GM21390 (cell line): ENCODE measurements at regions not wholly inside any gene's neighbourhood (a gene's known extent, or its start where the extent isn't known, plus 50 kb on each side); places are given as distances from the start of the nearest gene placed in this dataset.
"Not testable (repeated sequence)": the region's sequence is repeated elsewhere in the genome, so short reads cannot be mapped to it uniquely, and the experiment has no call there.

Experiments used
- ATAC-seq: cut with Tn5 transposase; IDR thresholded peaks from one replicate; pipeline ENCODE4 v1.9.1; 2021; ENCODE audit not compliant: unreplicated experiment

DNA sequence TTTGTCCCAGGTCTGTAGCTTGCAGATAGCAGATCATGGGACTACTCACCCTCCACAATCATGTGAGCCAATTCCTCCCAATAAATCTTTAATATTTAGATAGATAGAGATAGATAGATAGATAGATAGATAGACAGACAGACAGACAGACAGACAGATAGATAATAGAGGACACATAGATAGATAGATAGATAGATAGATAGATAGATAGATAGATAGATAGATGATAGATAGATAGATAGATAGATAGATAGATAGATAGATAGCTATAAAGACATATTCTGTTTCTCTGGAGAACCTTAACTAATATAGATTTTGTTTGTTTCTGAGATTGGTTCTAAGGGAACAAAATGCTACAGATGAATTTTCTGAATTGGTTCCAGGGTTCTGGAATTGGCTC is 82.3 kb upstream of the PRDX6 start:
- not testable (repeated sequence) for ATAC-seq

DNA sequence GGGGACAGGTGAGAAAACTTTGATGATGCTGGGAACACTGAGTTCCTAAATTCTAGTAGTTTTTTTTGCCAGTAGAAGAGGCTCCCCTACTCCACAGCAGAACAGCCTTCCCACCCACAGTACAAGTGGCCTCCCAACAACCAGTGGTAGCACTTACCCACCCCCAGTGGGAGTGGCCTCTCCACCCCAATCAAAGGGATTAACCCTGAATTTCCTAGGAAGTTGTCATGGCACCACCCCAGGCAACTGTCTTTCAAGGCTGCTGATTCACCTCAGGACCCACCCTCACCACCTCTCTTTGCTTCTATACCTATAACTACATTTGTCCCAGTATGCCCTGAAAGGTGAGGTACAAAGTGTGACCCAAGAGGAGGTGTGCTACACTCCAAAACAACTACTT is 81.4 kb upstream of the PRDX6 start:
- ATAC-seq, result no peak

DNA sequence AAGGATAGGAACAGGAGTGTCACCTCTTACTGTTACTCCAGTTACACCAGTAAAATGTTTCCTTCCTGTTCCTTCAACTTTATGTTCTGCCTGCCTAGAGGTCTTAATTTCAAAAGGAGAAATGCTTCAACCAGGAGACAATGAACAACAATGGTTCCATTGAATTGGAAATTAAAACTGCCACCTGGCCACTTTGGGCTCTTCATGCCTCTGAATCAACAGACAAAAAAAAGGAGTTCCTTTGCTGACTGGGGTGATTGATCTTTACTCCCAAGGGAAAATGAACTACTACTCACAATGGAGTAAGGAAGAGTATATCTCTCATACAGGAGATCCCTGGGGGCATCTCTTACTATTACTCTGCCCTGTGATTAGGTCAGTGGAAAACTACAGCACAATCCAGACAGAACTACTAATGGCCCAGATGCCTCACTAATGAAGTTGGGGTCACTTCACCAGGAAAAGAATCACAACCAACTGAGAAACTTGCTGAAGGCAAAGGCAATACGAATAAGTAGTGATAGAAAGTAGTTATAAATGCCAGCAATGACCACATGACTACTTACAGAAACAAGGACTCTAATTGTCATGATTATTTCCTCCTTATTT is 76.6 kb upstream of the PRDX6 start:
- ATAC-seq, result no peak

DNA sequence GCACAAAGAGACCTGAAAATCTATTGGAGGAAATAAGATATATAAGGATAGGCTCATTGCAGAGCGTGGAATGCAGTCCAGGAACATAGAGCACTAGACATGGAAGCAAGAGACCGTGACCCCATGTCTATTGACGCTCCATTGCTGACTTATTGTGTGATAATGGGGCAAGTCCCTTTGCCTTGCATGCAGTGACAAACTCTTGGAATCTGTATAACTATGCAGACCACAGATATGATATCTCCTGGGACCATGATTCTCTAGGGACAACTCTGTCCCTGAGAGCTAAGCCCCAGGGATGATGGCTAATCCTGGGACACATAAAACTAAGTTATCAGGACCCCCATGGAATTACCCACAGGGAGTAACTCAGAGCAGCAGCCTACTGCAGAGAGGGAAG is 73.1 kb upstream of the PRDX6 start:
- ATAC-seq, result no peak

DNA sequence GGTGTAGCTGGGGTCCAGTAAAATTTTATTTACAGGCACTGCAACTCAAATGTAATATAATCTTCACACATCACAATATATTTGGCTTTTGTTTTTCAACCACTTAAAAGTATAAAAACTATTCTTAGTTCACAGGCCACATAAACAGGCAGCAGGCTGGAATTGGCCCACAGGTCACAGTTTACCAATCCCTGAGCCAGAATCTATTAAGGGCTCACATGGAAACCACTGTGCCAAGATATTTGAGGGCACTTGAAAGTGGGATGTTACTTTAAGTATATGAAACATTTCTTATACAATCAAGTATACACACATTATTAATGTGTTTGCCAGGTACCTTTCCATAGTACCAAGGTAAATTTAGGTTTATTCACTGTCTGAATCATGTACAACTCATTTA is 71.9 kb upstream of the PRDX6 start:
- ATAC-seq, result no peak

DNA sequence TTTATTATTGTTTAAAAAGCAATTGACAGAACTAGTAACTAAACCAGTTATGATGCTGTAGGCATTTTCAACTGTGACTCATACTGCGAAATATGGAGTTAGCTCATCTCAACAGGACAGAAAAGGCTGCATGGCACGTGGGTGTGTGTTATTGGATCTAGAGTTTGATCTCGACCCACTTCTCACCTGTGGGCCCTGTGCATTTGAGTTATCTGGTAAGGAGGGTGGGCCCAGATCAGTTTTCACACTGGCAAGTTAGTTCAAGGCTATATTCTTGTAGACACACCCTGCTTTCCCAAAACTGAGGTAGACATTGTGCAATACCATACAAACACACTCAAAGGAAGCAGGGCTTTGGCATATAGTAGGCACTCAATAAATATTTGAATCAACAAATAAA is 71.3 kb upstream of the PRDX6 start:
- ATAC-seq, result no peak

DNA sequence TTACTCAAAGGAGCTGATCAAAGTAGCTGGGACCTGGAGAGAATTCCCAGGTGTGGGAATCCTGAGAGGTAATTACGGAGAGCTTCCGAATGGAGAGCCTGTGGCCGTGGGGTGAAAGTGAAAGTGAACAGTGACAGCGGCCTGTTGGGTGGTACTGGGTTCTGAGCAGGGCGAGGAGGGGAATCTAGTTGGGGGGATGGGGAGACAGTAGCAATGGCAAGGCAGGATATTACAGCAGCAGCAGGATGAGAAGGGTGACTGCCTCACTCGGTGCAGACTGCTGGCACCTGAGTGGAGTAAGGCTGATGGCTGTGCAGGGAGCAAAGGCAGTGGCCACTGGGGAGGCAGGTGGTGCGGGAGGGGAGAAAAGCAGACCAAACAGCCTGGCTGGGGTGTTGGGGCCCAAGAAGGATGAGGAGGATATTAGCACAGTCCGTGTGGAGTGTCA is 70.3 kb upstream of the PRDX6 start:
- ATAC-seq, result no peak

DNA sequence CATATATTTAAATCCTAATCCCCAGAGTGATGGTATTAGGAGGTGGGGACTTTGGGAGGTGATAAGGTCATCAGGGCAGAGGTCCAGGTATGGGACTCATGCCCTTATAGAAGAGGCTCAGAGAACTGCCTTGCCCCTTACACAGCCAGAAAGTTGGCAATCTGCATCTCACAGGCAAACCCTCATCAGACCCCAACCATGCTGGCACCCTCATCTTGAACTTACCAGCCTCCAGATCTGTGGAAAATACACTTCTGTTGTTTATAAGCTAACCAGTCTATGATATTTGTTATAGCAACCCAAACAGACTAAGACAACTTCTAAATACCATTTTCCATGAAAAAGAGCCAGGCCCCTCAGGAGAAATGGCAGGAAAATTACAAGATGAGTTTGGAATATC is 69.3 kb upstream of the PRDX6 start:
- no peak for ATAC-seq

DNA sequence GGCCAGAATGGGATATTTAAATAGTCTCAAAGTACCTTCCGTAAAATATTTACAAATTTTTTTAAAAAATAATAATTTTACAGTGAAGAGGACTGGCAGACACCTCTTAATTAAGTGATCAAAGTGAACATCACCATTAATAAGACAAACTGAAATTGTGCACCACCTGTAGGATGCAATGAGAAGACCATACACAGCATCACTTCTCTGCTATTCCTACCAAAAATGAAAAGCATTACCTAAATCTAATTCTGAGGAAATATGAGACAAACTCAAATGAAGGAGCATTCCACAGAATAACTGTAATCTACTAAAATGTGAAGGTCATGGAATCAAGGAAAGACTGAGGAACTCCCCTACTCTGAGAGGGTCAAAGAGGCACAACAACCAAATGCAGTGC is 68.2 kb upstream of the PRDX6 start:
- no peak for ATAC-seq

DNA sequence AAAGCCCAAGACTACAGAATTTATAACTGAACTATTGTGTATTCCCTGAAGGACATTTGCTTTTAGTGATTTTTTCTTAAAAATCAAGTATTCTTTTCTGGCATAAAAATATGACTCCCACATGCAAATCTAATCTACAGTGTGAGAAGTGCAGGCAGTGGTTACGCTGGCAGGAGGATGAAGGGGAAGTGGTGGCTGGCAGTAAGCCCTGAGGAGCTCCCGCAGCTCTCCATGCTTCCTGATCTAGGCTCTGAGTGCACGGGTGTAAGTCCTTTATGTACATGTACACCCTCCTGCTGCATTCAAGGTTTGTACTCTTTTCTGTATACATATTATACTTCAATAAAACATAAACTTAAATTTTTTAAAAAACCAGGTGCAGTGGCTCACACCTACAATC is 67.5 kb upstream of the PRDX6 start:
- ATAC-seq, result no peak

DNA sequence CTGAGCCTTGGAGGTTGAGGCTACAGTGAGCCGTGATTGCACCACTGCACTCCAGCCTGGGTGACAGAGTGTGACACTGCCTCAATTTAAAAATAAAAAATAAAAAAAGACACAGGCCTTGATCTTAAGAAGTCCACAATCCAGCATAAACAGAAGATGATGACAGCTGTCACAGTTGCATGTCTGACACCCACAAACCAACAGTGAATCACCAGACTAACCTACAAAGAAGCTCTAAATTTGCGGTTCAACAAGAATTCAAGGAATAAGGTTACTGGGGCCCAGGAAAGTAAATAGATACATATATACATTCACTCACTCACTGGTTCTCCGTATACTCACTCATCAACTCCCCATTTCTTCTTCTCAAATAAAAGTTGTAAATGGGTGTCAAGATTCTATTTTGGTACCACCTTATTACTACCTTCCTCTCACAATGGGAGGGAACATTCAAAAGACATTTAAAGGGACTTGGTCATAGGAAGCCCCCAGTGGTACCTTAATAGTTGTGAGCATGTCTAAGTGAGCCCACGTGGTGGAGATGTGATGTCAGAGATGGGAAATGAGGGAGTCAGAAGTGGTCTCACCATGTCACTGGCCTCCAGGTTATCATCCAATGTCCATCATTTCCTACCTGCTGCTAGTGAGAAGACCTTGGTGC is 66.9 kb upstream of the PRDX6 start:
- ATAC-seq, result peak; percentile 0

DNA sequence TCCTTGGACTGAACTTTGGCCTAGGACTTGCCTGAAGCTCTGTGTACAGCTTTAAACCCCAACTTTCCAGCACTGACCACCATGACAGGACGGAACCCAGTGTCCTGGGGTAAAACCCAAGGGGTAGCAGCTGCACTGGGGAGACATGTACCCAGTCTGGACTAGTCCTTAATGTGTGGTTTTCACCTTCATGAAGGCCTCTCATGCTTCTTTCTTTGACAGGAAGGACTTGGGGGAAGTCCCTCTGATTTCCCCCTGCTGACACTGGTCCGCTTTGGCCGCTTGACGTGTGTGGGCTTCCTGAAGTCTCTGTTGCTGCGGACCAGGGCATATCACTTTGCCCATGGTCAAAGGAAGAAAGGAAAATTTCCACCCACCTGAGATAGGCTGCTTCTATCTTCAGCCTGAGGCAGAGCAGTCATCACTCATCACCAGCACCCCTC is 66.3 kb upstream of the PRDX6 start:
- peak; percentile 40 for ATAC-seq

DNA sequence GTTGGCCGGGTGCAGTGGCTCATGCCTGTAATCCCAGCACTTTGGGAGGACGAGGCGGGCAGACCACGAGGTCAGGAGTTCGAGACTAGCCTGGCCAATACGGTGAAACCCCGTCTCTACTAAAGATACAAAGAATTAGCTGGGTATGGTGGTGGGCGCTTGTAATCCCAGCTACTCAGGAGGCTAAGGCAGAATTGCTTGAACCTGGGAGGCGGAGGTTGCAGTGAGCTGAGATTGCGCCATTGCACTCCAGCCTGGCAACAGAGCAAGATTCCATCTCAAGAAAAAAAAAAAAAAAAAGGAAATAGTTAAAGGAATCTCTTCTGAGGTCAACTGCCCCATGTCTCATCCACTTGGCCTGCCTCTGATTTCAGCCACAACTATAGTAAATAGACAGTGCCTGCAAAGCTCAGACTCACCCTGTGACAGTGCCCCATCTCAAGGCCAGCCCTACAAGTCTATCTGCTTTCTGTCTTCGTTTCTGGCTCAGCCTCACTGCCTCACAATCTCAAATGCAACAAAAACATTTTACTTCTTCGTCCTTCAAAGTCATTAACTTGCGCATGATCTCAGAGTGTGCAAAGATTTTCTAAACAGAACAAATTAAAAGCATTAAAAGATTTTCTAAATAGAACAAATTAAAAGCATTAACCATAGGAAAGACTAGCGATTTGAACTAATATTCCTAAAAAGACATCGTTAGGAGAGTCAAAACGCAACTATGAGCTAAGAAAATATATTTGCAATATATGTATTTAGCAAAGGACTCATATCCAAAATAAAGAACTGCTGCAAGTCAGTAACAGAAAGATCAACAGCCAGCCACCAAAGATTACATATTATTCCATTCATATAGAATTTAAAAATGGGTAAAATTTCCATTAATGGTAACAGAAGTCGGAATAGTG is 65.0 kb upstream of the PRDX6 start:
- ATAC-seq, result no peak

DNA sequence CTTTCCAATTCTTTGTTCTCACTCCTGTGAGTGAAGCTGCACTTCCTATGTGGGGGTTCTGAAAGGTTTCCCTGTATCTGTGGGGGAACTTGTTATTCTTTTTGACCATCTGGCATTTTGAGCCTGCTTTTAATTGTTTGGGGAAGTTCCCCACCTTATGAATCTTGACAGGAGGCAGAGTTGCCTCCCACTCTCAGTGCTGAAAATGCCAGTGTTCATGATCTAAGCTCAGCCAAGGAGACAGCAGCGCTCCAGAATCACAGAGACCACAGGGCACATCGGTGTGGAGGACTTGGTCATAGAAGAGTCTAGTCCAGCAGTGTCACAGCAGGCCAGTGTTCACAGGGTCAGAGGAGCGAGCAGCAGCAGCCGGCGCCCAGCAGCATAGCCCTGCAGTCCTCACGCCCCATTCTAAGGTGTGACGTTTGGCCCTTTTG is 63.8 kb upstream of the PRDX6 start:
- ATAC-seq, result no peak

DNA sequence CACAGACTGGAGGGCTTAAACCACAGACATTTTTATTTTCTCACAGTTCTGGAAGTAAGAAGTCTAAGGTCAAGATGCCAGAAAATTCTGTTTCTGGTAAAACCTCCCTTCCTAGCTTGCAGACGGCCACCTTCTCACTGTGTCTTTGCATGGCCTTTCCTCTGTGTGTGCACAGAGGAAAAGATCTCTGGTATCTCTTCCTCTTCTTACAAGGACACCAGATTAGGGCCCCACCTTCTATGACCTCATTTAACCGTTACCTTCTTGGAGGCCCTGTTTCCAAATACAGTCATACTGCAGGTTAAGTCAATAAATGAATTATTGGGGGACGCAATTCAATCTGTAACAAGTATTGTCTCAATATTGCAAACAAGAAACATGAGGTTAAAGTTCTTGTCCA is 63.0 kb upstream of the PRDX6 start:
- ATAC-seq, result peak; percentile 47

DNA sequence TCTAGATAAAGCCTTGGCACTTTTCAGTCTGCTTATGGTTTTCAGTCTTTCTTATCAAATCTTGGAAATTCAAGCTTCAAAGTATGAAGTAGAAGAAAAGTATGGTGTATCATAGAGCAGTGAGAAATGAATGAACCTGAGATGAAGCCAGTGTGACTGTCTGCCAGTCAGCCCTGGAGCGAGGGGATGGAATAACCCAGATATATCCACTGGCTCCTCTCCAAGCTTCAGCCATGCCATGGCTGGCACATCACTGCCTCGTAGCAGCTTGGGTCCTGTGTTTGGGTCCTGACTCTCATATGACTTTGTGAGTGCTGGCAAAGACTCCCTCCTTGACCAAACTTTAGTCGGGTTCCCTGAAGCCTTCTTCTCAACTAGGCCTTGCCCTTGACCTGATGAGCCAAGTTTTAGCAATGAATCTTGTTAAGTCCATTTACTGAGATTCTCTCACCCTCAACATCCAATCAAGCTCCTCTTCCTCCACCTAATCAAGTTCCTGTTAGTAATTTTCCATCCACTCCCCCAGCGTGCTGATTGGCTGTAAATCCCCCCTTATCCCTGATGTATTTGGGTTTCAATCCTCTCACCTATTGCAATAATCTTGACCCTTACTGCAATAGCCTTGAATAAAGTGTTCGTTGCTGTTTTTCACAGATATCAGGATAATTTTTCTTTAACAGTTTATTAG is 62.5 kb upstream of the PRDX6 start:
- no peak for ATAC-seq

DNA sequence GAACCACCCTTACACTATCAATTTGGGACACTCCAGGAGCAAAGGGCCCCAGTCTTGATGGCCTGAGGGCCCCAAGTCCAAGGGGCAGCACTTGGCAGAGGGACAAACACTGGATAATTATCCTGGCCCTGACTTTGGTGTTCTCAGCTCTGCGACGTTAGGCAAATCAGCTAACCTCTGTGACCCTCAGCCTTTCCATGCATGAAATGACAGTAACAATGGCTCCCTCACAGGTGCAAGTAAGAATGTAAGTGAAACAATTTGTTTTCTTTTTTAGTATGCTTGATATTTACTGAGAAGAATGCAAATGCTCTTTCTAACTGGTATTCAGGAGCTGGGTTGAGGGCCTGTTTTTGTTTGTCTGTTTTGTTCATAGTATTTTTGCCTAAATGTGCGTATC is 61.6 kb upstream of the PRDX6 start:
- ATAC-seq, result peak; percentile 43

DNA sequence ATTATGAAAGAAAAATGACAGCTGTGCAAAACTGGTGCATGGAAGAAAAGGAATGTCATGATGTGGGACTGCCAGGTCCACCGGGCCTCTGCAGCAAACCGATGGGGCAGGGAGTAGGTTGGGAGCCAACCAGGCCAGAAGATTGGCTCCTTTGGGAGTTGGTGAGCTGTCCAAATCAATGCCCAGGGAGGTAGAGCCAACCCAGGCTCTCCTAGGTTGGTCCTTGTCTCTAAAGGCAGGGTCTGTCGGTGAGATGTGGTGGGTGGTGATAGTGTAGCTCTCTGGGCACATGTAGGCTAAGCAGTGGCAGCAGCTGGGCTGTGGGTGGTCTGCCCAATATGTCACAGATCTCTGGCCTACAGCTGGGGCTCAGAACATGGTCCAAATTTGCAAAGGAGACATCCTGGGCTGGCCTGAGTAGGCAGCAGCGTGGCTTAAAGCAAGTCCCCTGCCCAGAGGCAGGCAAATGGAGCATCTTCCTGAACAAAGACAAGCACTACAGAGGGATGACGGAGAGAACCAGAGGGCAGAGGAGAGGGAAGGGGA is 61.2 kb upstream of the PRDX6 start:
- ATAC-seq, result peak; percentile 4

DNA sequence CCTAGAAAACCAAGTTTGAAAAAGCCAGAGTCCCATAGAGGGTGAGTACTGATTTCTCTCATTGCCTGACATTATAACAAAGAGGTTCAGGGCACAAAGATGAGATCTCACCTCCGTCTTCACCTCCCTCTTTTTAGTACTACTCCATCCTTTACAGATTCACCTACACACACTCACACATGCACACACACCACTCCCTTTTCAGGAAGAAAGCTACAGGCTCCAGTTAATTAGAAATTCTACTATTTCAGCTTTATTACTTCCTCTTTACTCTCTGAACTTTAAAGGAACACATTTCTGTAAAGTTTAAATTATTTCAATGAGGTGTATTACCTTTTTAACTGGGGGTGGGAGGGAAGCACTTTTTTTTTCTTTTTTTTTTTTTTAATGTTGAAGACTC is 59.6 kb upstream of the PRDX6 start:
- no peak for ATAC-seq

DNA sequence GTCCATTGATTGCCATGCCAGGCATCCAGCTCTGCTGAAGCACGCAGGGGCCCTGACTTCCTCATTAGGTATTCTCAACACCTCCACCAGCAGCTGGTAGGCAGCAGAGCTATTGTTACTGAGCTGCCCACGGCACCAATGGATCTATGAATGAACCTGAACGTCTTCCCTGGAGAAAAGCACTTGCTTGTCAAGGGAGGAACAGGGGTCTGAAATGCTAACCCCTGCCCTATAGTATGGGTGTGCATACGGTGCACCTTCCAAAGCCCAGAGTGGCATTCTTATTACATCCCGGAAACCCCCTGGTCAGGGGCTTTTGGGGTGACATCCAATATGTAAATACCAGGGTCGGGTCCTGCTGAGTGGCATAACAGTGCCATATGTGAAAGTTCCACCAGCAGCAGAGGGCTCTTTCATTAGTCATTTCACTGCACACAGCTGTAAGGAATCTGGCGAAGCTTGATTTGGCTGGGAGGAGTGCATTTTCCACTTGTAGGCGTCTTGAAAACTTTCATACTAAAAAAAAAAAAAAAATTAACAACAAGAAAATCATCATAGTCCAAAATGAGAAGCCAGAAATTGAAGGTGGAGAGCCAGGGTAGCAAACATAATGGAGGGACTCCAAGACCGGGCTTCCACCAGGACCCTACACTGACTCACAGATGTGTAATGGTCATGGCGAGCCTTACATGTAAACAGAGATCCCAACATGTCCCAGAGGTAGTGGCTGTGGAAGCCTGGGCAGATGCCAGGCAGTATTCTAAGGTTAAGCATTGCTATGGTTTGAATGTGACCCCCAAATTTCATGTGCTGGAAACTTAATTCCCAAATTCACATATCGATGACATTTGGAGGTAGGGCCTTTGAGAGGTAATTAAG is 58.8 kb upstream of the PRDX6 start:
- peak; percentile 13 for ATAC-seq
